22Rv1 (cell line): ENCODE measurements at regions not wholly inside any gene's neighbourhood (a gene's known extent, or its start where the extent isn't known, plus 50 kb on each side); places are given as distances from the start of the nearest gene placed in this dataset.

Experiments
- H3K27ac ChIP-seq: fragments of 450-650 bp; 2 replicates; pipeline ENCODE4 v1.5.1; 2017
- ZFX ChIP-seq: fragments of 450-650 bp; IDR thresholded peaks from 2 replicates; pipeline ENCODE4 v1.6.1; 2017; ENCODE audit warnings: antibody characterized with exemption, borderline replicate concordance
- TF ChIP-seq, protein P1 (sequence below): fragments of 450-650 bp; IDR thresholded peaks from 2 replicates; pipeline ENCODE4 v1.5.1; 2017; ENCODE audit warnings: mild to moderate bottlenecking

DNA sequence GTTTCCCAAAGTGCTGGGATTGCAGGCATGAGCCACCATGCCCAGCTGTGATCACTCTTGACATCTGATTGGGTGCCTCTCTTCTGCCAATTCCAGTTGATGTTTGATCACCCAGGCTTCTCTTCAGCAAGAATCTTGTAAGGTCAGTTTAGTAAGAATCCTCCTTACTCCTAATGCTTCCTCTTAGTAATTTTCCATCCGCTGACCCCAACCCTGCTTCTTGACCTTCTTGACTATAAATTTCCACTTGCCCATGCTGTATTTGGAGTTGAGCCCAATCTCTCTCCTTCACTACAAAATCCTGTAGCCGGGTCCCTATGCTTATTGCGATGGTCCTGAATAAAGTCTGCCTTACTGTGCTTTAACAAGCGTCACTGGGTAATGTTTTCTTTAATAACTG lies 75.4 kb downstream of the DDIT4L start:
- TF ChIP-seq, protein P1, sequence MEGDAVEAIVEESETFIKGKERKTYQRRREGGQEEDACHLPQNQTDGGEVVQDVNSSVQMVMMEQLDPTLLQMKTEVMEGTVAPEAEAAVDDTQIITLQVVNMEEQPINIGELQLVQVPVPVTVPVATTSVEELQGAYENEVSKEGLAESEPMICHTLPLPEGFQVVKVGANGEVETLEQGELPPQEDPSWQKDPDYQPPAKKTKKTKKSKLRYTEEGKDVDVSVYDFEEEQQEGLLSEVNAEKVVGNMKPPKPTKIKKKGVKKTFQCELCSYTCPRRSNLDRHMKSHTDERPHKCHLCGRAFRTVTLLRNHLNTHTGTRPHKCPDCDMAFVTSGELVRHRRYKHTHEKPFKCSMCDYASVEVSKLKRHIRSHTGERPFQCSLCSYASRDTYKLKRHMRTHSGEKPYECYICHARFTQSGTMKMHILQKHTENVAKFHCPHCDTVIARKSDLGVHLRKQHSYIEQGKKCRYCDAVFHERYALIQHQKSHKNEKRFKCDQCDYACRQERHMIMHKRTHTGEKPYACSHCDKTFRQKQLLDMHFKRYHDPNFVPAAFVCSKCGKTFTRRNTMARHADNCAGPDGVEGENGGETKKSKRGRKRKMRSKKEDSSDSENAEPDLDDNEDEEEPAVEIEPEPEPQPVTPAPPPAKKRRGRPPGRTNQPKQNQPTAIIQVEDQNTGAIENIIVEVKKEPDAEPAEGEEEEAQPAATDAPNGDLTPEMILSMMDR: no peak
- TF ChIP-seq ZFX: no peak
- H3K27ac ChIP-seq: no peak overlapping the region

DNA sequence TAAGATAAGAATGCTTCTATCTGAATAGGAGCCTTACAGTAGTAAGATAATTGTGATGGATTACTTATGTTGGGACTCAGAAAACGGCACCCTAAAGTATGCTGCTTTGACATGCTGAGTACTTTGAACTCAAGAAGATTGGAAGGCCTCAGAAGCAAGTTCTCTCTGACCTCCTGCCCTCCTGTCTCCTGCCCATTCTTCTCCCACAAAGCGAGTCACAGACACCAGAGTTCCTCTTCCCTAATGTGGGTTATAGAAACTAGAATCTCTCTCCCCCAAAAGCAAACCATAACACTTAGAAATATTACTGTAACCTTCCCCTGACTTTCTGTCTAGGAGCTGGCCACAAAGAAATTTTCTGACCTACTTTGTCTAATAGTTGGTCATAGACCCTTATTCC lies 76.5 kb downstream of the DDIT4L start:
- TF ChIP-seq ZFX: no peak
- TF ChIP-seq, protein P1: no peak
- no peak overlapping the region for H3K27ac ChIP-seq

DNA sequence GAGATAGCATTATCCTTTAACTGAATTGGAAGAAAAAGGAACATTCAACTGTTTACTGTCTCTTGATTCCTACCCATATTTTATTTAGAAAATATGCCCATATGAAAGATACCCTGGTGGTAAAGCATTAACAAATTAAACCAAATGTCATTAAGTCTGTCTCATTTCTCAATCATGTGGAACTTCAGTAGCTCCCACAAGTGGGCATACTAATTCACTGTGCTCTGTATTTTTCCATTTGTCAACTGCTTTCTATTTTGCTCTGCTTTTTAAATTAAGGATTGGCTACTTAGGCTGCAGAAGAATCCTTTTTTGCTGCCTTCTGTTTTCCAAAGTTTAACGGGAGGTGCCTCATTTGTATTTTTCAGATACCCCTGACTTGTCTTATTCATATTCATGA lies 77.2 kb downstream of the DDIT4L start:
- TF ChIP-seq, protein P1: no peak
- no peak for TF ChIP-seq ZFX
- H3K27ac ChIP-seq: no peak overlapping the region

DNA sequence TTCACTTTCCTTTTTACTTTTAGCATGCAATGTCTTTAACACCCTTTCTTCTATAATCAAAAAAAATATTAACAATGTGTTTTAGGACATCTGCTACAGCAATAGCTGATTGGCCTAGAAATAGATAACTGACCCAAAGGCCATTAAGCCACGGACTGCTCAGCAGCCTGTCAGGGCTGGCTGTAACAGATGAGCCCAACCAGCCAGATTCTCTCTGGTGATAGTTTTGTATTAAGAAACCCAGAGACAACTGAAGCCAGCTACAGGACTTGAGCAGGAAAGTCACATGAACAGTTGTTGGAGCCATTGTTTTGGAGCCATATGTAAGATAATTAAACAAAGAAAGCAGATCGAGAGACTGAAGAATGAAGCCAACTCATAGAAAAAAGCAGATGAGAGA lies 80.3 kb downstream of the DDIT4L start:
- H3K27ac ChIP-seq: no peak overlapping the region
- TF ChIP-seq ZFX: no peak
- TF ChIP-seq, protein P1: no peak

DNA sequence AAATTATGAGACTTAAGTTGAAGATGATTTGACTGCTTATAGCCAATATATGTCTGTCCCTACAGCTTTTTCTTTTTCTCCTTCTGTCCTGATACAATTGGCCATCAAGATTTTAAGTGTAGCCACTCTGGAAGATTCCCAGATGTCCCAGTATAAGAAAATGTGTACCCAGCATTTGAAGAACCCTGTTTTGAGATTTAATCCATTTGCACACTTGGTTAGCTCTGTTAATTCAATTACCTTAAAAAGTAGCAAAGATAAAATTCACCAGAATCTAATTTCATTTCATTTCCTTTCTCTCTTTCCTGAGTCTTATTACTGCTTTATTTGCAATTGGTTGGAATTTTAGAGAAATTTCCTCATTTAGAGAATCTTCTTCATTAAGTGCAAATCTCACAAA lies 81.4 kb downstream of the DDIT4L start:
- TF ChIP-seq, protein P1: no peak
- no peak for TF ChIP-seq ZFX
- H3K27ac ChIP-seq: no peak overlapping the region

DNA sequence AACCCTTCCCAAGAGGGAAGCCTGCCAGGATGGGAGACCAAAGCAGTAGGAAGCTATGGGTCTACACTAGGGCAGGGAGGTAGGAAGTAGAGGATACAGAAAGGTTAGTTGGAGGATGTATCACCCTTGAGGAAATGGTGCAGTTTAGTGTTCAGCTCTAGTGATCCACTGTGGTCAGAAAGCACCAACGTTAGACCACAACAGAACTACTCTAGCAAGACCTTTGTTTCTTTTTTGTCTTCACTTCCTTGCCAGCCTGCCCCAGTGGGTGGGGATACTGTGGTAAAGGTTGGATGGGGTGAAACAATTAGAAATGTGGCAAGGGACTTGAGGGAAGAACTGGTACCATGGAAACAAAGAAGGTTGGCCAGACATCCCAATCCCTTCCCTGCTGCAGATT lies 83.3 kb downstream of the DDIT4L start:
- TF ChIP-seq ZFX: no peak
- TF ChIP-seq, protein P1: no peak
- H3K27ac ChIP-seq: no peak overlapping the region

DNA sequence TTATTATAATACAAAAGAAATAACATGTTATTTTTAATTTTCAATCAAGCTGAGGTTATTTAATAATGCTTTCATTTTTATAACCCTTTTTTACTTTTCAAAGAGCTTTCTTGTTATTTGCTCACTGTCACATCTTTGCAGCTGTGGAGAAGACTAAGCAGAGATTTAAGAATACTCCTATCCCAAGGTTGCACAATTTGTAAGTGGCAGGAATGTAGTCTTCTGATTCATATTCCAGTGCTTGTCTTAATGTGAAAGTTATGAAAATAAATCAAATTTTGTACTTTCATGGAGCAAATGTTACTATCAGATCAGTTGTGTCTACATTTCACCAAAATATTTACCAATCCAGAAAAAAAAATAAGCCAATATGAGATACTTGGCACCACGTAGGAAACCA lies 86.6 kb downstream of the DDIT4L start:
- no peak overlapping the region for H3K27ac ChIP-seq
- TF ChIP-seq ZFX: no peak
- TF ChIP-seq, protein P1: no peak
